Keratinocyte (primary cell): ENCODE measurements at regions not wholly inside any gene's neighbourhood (a gene's known extent, or its start where the extent isn't known, plus 50 kb on each side); places are given as distances from the start of the nearest gene placed in this dataset.

ENCODE experiments used
- CTCF ChIP-seq, 3 experiments: IDR thresholded peaks in 1 of 3; conservative IDR thresholded peaks in 1 of 3; optimal IDR thresholded peaks in 1 of 3; 2 replicates in 2 of 3; 3 replicates in 1 of 3; pipeline versions ENCODE3 to v1.5.1; 2011; ENCODE audit warnings: low read length in 3 of 3, mild to moderate bottlenecking in 3 of 3, moderate library complexity in 2 of 3, control low read depth in 1 of 3, inconsistent platforms in 1 of 3; ENCODE audit not compliant: insufficient read depth in 2 of 3; ENCODE audit errors: extremely low read depth in 1 of 3
- EZH2 ChIP-seq: IDR thresholded peaks from one replicate; pipeline ENCODE4 v1.6.1; 2012; ENCODE audit warnings: inconsistent platforms, mild to moderate bottlenecking, low read length, moderate library complexity

DNA sequence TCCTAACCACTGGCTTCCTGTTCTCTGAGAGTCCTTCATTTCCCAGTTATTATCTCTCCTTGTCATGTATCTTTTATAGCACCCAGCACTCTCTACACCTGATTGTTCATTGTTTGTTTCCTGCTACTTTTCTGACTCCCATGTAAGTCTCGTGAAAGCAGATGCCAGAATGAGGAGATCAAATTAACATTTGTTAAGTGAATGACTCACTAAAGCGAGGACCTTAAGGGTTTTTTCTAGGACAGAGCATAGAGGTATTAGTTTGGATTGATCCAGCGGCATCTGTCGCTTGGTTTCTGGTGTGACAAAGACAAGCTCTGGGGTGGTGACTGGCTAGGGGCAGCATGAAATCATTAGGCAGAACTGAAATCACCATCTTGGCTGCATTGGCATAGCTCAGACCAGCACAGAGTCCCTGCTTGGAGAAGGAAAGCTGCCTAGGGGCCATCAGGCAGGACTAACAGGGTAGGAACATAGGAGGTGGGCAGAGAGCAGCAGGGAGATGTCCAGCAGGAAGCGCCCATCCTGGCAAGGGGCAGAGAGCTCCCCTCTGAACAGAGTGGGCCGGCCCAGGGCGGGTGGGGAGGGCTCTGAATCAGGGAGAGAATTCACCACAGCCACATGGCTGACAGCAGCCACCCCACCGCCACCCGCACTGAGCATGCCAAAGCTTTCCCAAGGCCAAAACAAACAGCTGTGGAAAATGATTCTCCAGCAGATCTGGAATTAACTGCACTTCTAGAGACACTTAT lies 97.1 kb upstream of the CEP85L start:
- TF ChIP-seq CTCF (optimal IDR thresholded peaks at IDR 0.05 in 1 of 3, IDR thresholded peaks at IDR 0.05 in 1 of 3, conservative IDR thresholded peaks at IDR 0.05 in 1 of 3; ENCODE audit: extremely low read depth in 1 of 3, insufficient read depth in 2 of 3, low read length in 3 of 3) (no peak), EZH2 (no peak)
